PC-9 (cell line): ENCODE measurements at regions not wholly inside any gene's neighbourhood (a gene's known extent, or its start where the extent isn't known, plus 50 kb on each side); places are given as distances from the start of the nearest gene placed in this dataset.

Experiments used
- BruUV-seq: library from RNA; stranded (reverse); fragments of 400-500 nt; replicated peaks from 2 replicates; lab custom pipeline; 2021; lab: Mats Ljungman, UMichigan
- CTCF ChIA-PET: fragments of 300-600 bp; sonication (Branson Sonifier 250); formaldehyde crosslinking; loops from one replicate; lab custom pipeline; 2022; ENCODE audit warnings: antibody characterized with exemption; lab: Charles Lee
- POLR2A ChIA-PET: fragments of 300-600 bp; sonication (Branson Sonifier 250); formaldehyde crosslinking; loops from one replicate; lab custom pipeline; 2022; ENCODE audit warnings: antibody characterized with exemption; ENCODE audit not compliant: unreplicated experiment; lab: Charles Lee
- DNase-seq, 2 experiments: peaks; one replicate each; pipeline versions ENCODE4 v3.0.0 to v3.0.0-alpha.2; 2015 to 2022; ENCODE audit warnings: mixed read lengths in 1 of 2
- H2AFZ ChIP-seq: fragments of 200-600 bp; sonication (generic); 2 replicates; pipeline ENCODE4 v1.8.1; 2017; ENCODE audit warnings: antibody characterized with exemption
- H3F3A ChIP-seq: fragments of 200-600 bp; sonication (generic); 2 replicates; pipeline ENCODE4 v1.8.1; 2017; ENCODE audit warnings: antibody characterized with exemption, mild to moderate bottlenecking, low read depth; ENCODE audit not compliant: insufficient read depth
- H3K27ac ChIP-seq: fragments of 200-600 bp; sonication (generic); 2 replicates; pipeline ENCODE4 v1.6.1; 2016; ENCODE audit warnings: mixed run types
- H3K27me3 ChIP-seq: fragments of 200-600 bp; sonication (generic); 2 replicates; pipeline ENCODE4 v1.6.1; 2016; ENCODE audit warnings: low read depth, mixed run types; ENCODE audit not compliant: insufficient read depth
- H3K36me3 ChIP-seq: fragments of 200-600 bp; sonication (generic); 2 replicates; pipeline ENCODE4 v1.6.1; 2016; ENCODE audit warnings: low read depth, mixed run types
- H3K4me1 ChIP-seq: fragments of 200-600 bp; sonication (generic); replicated peaks from 2 replicates; pipeline ENCODE4 v1.6.1; 2016; ENCODE audit warnings: mixed run types; ENCODE audit not compliant: insufficient read depth
- H3K4me2 ChIP-seq: fragments of 200-600 bp; sonication (generic); 2 replicates; pipeline ENCODE4 v1.6.1; 2017; ENCODE audit warnings: mixed run types
- H3K4me3 ChIP-seq: fragments of 200-600 bp; sonication (generic); 2 replicates; pipeline ENCODE4 v1.6.1; 2016; ENCODE audit warnings: mixed run types
- H3K79me2 ChIP-seq: fragments of 200-600 bp; sonication (generic); 2 replicates; pipeline ENCODE4 v1.6.1; 2017; ENCODE audit warnings: low read depth, mixed run types
- H3K9me2 ChIP-seq: fragments of 200-600 bp; sonication (generic); 2 replicates; pipeline ENCODE4 v1.8.1; 2017; ENCODE audit warnings: mild to moderate bottlenecking; ENCODE audit not compliant: insufficient read depth
- H3K9me3 ChIP-seq: fragments of 200-600 bp; sonication (generic); 2 replicates; pipeline ENCODE4 v1.8.1; 2016; ENCODE audit warnings: low read depth; ENCODE audit not compliant: insufficient read depth
- H4K20me1 ChIP-seq: fragments of 200-600 bp; sonication (generic); 2 replicates; pipeline ENCODE4 v1.8.1; 2017; ENCODE audit not compliant: insufficient read depth
- EZH2 ChIP-seq: fragments of 200-600 bp; sonication (generic); IDR thresholded peaks from 2 replicates; pipeline ENCODE4 v1.8.0; 2017; ENCODE audit warnings: antibody characterized with exemption, low read depth
- intact Hi-C: fragments of 100-400 bp; cut with micrococcal nuclease; formaldehyde crosslinking; loops from one replicate; pipeline ENCODE4 v1.10.0; 2022; ENCODE audit not compliant: unreplicated experiment
- TF ChIP-seq, protein P1 (sequence below): fragments of 200-600 bp; sonication (generic); conservative IDR thresholded peaks from 2 replicates; pipeline ENCODE4 v1.6.1; 2017; ENCODE audit warnings: mixed run types, antibody characterized with exemption, mild to moderate bottlenecking, moderate library complexity

DNA sequence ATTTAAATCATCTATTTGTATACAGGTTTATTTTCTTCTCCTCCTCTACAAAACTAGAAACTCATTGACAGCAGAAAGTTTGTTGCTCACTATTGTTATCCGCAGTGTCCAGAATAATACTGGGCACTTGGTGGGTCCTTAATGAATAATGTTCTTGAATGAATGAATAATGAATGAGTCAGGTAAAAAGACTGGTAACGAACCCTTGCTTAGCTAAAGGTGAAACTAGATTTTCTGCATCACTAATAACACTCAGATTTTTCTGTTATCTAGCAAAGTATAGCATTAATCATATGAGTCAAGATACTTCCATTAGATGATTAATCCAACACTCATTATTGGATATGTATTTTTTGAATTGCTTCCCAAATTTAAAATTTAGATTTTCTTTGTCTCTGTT is 953.2 kb downstream of the SORCS3 start:
- no TSS peak for BruUV-seq

DNA sequence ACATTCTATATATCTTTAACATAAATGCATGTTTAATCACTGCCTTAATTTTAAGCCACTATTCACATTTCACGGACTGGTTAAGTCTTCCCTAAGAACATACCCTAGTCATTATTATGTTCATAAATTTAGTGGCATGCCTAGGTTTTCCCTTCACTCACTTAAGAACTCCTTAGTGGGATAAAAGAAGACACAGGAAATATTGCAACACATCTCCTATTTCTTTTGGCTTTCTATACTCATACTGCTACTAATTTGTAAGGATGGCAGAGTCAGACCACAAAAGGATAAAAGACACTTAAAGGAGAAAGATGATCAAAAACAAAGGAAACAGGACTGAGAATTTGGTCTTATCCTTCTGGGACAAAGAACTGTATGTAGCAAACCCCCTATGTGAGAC is 951.4 kb downstream of the SORCS3 start:
- BruUV-seq, result no TSS peak
- Histone ChIP-seq H3K27me3 (no peaks in the 10 kb centered on the region), H3K9me2 (no peaks in the 10 kb centered on the region), H3K4me1 (no peaks in the 10 kb centered on the region), H3K4me3 (no peak overlapping the region), H3K27ac (no peak overlapping the region), H3K79me2 (no peaks in the 10 kb centered on the region), H2AFZ (no peak overlapping the region), H3K36me3 (no peaks in the 10 kb centered on the region), H3K4me2 (no peak overlapping the region), H4K20me1 (no peaks in the 10 kb centered on the region), H3K9me3 (no peaks in the 10 kb centered on the region), H3F3A (no peaks in the 10 kb centered on the region)
- TF ChIP-seq EZH2, result no peak
- TF ChIP-seq, protein P1, sequence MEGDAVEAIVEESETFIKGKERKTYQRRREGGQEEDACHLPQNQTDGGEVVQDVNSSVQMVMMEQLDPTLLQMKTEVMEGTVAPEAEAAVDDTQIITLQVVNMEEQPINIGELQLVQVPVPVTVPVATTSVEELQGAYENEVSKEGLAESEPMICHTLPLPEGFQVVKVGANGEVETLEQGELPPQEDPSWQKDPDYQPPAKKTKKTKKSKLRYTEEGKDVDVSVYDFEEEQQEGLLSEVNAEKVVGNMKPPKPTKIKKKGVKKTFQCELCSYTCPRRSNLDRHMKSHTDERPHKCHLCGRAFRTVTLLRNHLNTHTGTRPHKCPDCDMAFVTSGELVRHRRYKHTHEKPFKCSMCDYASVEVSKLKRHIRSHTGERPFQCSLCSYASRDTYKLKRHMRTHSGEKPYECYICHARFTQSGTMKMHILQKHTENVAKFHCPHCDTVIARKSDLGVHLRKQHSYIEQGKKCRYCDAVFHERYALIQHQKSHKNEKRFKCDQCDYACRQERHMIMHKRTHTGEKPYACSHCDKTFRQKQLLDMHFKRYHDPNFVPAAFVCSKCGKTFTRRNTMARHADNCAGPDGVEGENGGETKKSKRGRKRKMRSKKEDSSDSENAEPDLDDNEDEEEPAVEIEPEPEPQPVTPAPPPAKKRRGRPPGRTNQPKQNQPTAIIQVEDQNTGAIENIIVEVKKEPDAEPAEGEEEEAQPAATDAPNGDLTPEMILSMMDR, result no peak
- intact Hi-C loops, result no loop called here
- CTCF ChIA-PET, result no interaction called here
- DNase-seq, result no peak
- POLR2A ChIA-PET, result no interaction called here

More for the DNA sequence above, 953.2 kb downstream of the SORCS3 start:
- no peak overlapping the region for H3K4me3 ChIP-seq
- no peaks in the 10 kb centered on the region for H3K9me2 ChIP-seq
- POLR2A ChIA-PET, result no interaction called here
- H3K36me3 ChIP-seq, result no peaks in the 10 kb centered on the region
- no peak overlapping the region for H2AFZ ChIP-seq
- CTCF ChIA-PET, result no interaction called here
- H3K9me3 ChIP-seq, result no peaks in the 10 kb centered on the region
- no peaks in the 10 kb centered on the region for H3K79me2 ChIP-seq
- no peaks in the 10 kb centered on the region for H3K27me3 ChIP-seq
- no peak overlapping the region for H3K4me2 ChIP-seq
- no peak for TF ChIP-seq EZH2
- TF ChIP-seq, protein P1, result no peak
- H3F3A ChIP-seq, result no peaks in the 10 kb centered on the region
- H3K27ac ChIP-seq, result no peak overlapping the region
- no peaks in the 10 kb centered on the region for H3K4me1 ChIP-seq
- no peaks in the 10 kb centered on the region for H4K20me1 ChIP-seq
- intact Hi-C loops, result no loop called here
- DNase-seq, result no peak

DNA sequence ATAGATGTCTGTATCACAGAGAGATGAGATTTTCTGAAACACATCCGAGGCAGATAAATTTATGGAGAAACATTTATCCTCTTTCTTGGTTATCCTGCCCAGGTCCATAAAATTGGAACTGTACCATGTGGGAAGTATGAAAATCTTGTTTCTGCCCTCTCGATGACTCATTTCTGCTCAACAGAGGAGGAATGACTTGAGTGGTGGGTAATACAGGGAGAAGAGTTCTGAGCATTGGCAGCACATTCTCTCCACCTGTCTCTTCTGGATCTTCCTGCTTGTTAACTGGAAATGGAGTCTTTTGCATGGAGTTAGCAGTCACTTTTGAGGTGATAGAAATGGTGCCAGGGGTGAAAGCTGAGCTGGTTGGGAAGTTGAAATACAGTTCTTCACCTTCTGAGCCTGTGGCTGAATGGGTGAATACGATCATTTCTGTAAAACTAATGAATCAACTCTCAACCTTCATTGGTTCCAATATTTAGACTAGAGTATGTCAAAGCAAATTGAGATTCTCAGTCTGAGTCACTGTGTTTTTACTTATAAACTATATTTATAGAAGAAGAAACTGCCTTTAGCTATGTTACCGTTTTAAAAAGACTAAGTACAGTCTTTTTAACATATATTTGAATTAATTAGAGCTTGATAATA is 945.5 kb downstream of the SORCS3 start:
- no peak overlapping the region for H3K4me3 ChIP-seq
- no peak for DNase-seq

More for the DNA sequence above, 945.5 kb downstream of the SORCS3 start:
- Histone ChIP-seq H3K9me2 (no peaks in the 10 kb centered on the region), H3F3A (no peaks in the 10 kb centered on the region), H2AFZ (no peak overlapping the region), H4K20me1 (no peaks in the 10 kb centered on the region), H3K27ac (no peak overlapping the region), H3K9me3 (no peaks in the 10 kb centered on the region), H3K36me3 (no peaks in the 10 kb centered on the region), H3K79me2 (no peaks in the 10 kb centered on the region), H3K4me2 (no peak overlapping the region), H3K4me1 (no peaks in the 10 kb centered on the region), H3K27me3 (no peaks in the 10 kb centered on the region)
- ChIA-PET POLR2A (no interaction called here), CTCF (no interaction called here)
- TF ChIP-seq, protein P1, result no peak
- TF ChIP-seq EZH2, result no peak
- BruUV-seq, result no TSS peak
- intact Hi-C loops, result no loop called here
